GM12878 (cell line): ENCODE measurements at regions not wholly inside any gene's neighbourhood (a gene's known extent, or its start where the extent isn't known, plus 50 kb on each side); places are given as distances from the start of the nearest gene placed in this dataset.

Source experiments
- ATAC-seq: fragments of 200-7000 bp; cut with Tn5 transposase; 3 replicates; pipeline ENCODE4 v1.9.1; 2020; ENCODE audit warnings: mild to moderate bottlenecking, moderate library complexity
- BruUV-seq: library from RNA; stranded (reverse); fragments of 400-500 nt; replicated peaks from 2 replicates; lab custom pipeline; 2021; lab: Mats Ljungman, UMichigan
- CTCF ChIA-PET: fragments of 300-600 bp; sonication (Branson Sonifier 250); formaldehyde crosslinking; extraction: SDS; loops from one replicate; lab custom pipeline; 2021; ENCODE audit warnings: inconsistent platforms; lab: Yijun Ruan, JAX
- POLR2A ChIA-PET: fragments of 350-600 bp; formaldehyde crosslinking; extraction: SDS; loops from one replicate; lab custom pipeline; 2021; ENCODE audit warnings: inconsistent platforms; lab: Charles Lee
- RAD21 ChIA-PET: fragments of 300-600 bp; sonication (Branson Sonifier 250); formaldehyde crosslinking; loops from one replicate; lab custom pipeline; 2023; ENCODE audit warnings: antibody characterized with exemption; ENCODE audit not compliant: unreplicated experiment; lab: Charles Lee
- SMC1A ChIA-PET: fragments of 300-600 bp; sonication (Branson Sonifier 250); formaldehyde crosslinking; loops from one replicate; lab custom pipeline; 2023; ENCODE audit not compliant: unreplicated experiment, uncharacterized antibody; lab: Charles Lee
- DNase-seq: peaks from one replicate; pipeline ENCODE4 v3.0.0-alpha.2; 2011; ENCODE audit warnings: low read depth, low spot score
- FAIRE-seq: peaks from 3 replicates; lab custom pipeline; 2011; peaks lifted over from hg19 to GRCh38; lab: Jason Lieb, UNC
- H2AFZ ChIP-seq: 2 replicates; pipeline ENCODE4 v1.6.0; 2011; ENCODE audit warnings: low read depth, low read length, control low read depth; ENCODE audit not compliant: control insufficient read depth
- H3K27ac ChIP-seq: 2 replicates; pipeline ENCODE4 v1.5.1; 2011; ENCODE audit warnings: control low read depth; ENCODE audit not compliant: control insufficient read depth, insufficient read depth
- H3K27me3 ChIP-seq, 2 experiments: replicated peaks in 1 of 2; 2 replicates each; pipeline versions ENCODE4 v1.6.0 to v1.6.1; 2011; ENCODE audit warnings: low read length in 1 of 2; ENCODE audit not compliant: control insufficient read depth in 2 of 2, insufficient read depth in 2 of 2
- H3K36me3 ChIP-seq, 2 experiments: 2 replicates each; pipeline ENCODE4 v1.5.1; 2011; ENCODE audit warnings: low read length in 1 of 2; ENCODE audit not compliant: control insufficient read depth in 2 of 2, insufficient read depth in 2 of 2
- H3K4me1 ChIP-seq: 2 replicates; pipeline ENCODE4 v1.6.1; 2011; ENCODE audit warnings: mild to moderate bottlenecking, low read length, moderate library complexity, mixed read lengths; ENCODE audit not compliant: control insufficient read depth, insufficient read depth
- H3K4me2 ChIP-seq: 2 replicates; pipeline ENCODE4 v1.6.0; 2011; ENCODE audit warnings: control low read depth; ENCODE audit not compliant: control insufficient read depth, insufficient read depth
- H3K4me3 ChIP-seq: fragments of 200-600 bp; sonication (generic); 2 replicates; pipeline ENCODE4 v1.5.1; 2016
- H3K79me2 ChIP-seq: 2 replicates; pipeline ENCODE4 v1.6.0; 2011; ENCODE audit warnings: low read length; ENCODE audit not compliant: control insufficient read depth, insufficient read depth
- H3K9ac ChIP-seq: 2 replicates; pipeline ENCODE4 v1.8.0; 2011; ENCODE audit warnings: low read length, control low read depth, mixed read lengths; ENCODE audit not compliant: control insufficient read depth, insufficient read depth
- H3K9me3 ChIP-seq: replicated peaks from 3 replicates; pipeline ENCODE4 v1.5.1; 2011; ENCODE audit warnings: mild to moderate bottlenecking, low read length; ENCODE audit not compliant: control insufficient read depth, insufficient read depth
- H4K20me1 ChIP-seq: 2 replicates; pipeline ENCODE4 v1.6.0; 2011; ENCODE audit not compliant: control insufficient read depth, insufficient read depth
- ASH2L ChIP-seq: fragments of 300-600, 200-600 bp; sonication (generic); IDR thresholded peaks from 2 replicates; pipeline ENCODE4 v1.6.1; 2017; ENCODE audit warnings: low read depth, mild to moderate bottlenecking, borderline replicate concordance
- ATF2 ChIP-seq: IDR thresholded peaks from 2 replicates; pipeline ENCODE4 v1.6.1; 2012; ENCODE audit warnings: low read length, inconsistent platforms
- BCL11A ChIP-seq: IDR thresholded peaks from 2 replicates; pipeline ENCODE4 v1.6.1; 2011; ENCODE audit warnings: low read depth, low read length
- EGR1 ChIP-seq, 2 experiments: IDR thresholded peaks; 1 replicate in 1 of 2; 2 replicates in 1 of 2; pipeline ENCODE4 v1.6.1; 2011 to 2012; ENCODE audit warnings: low read depth in 2 of 2, low read length in 2 of 2, borderline replicate concordance in 1 of 2, mild to moderate bottlenecking in 1 of 2, moderate library complexity in 1 of 2
- EZH2 ChIP-seq: IDR thresholded peaks from 2 replicates; pipeline ENCODE4 v1.6.1; 2012; ENCODE audit warnings: low read depth, mild to moderate bottlenecking, control low read depth, inconsistent platforms, low read length, borderline replicate concordance; ENCODE audit not compliant: control insufficient read depth
- HCFC1 ChIP-seq: fragments of 150-350 bp; IDR thresholded peaks from 2 replicates; pipeline ENCODE4 v1.6.1; 2014; ENCODE audit warnings: low read length
- PAX8 ChIP-seq: fragments of 450-650 bp; IDR thresholded peaks from 2 replicates; pipeline ENCODE4 v1.6.1; 2017; ENCODE audit warnings: mild to moderate bottlenecking, moderate library complexity
- PML ChIP-seq: IDR thresholded peaks from 2 replicates; pipeline ENCODE4 v1.6.1; 2012; ENCODE audit warnings: low read length, inconsistent platforms
- SREBF1 ChIP-seq: IDR thresholded peaks from 2 replicates; pipeline ENCODE4 v1.6.1; 2012; ENCODE audit warnings: mild to moderate bottlenecking, low read length
- SREBF2 ChIP-seq: IDR thresholded peaks from 2 replicates; pipeline ENCODE4 v1.6.1; 2012; ENCODE audit warnings: mild to moderate bottlenecking, low read length
- USF1 ChIP-seq: IDR thresholded peaks from 2 replicates; pipeline ENCODE4 v1.6.1; 2011; ENCODE audit warnings: borderline replicate concordance, low read depth, mild to moderate bottlenecking, moderate library complexity, mixed read lengths, low read length; ENCODE audit not compliant: insufficient read depth; ENCODE audit errors: extremely low read length
- USF2 ChIP-seq: IDR thresholded peaks from 2 replicates; pipeline ENCODE4 v1.6.1; 2011; ENCODE audit warnings: low read depth, low read length, improper control_type of control experiment, borderline replicate concordance
- WRNIP1 ChIP-seq: IDR thresholded peaks from 2 replicates; pipeline ENCODE4 v1.6.1; 2011; ENCODE audit warnings: low read depth, low read length, improper control_type of control experiment, borderline replicate concordance
- ZBTB11 ChIP-seq: fragments of 450-650 bp; formaldehyde crosslinking; IDR thresholded peaks from 2 replicates; pipeline ENCODE4 v1.5.0; 2022; ENCODE audit warnings: mild to moderate bottlenecking, missing genetic modification characterization
- ZNF24 ChIP-seq: fragments of 450-650 bp; IDR thresholded peaks from 2 replicates; pipeline ENCODE4 v1.6.1; 2017; ENCODE audit warnings: antibody characterized with exemption, mild to moderate bottlenecking
- WGBS: methylation state at CpG from one replicate; pipeline ENCODE4 v1.1.6; 2016; ENCODE audit warnings: low lambda C conversion rate; ENCODE audit not compliant: insufficient replicate concordance, insufficient coverage; ENCODE audit errors: missing lambda C conversion rate; 5-methylcytosine and 5-hydroxymethylcytosine counted together
- in situ Hi-C: fragments of 300-500 bp; cut with MboI; formaldehyde crosslinking; loops from 9 replicates; pipeline ENCODE4 v1.14.3; 2018; ENCODE audit warnings: mixed read lengths
- intact Hi-C: fragments of 100-400 bp; cut with micrococcal nuclease; formaldehyde crosslinking; loops from one replicate; pipeline ENCODE4 v1.14.2; 2022; ENCODE audit not compliant: unreplicated experiment

- no peak for DNase-seq
- H3K4me1 ChIP-seq, result no peaks in the 10 kb centered on the region
- no peaks in the 10 kb centered on the region for H3K79me2 ChIP-seq
- H3K9me3 ChIP-seq, result no peaks in the 10 kb centered on the region
- POLR2A ChIA-PET, result no interaction called here
- RAD21 ChIA-PET, result no interaction called here
- no TSS peak for BruUV-seq
- ATAC-seq, result no peak
- H3K9ac ChIP-seq, result no peak overlapping the region
- FAIRE-seq, result no peak
- no peak overlapping the region for H3K4me2 ChIP-seq
- no peaks in the 10 kb centered on the region for H3K27me3 ChIP-seq
- no peaks in the 10 kb centered on the region for H4K20me1 ChIP-seq
- WGBS, result 100% methylated on average over 1 of the region's 1 CpG
- no peak overlapping the region for H2AFZ ChIP-seq
- H3K27ac ChIP-seq, result no peak overlapping the region
- intact Hi-C loops, result no loop called here
- H3K4me3 ChIP-seq, result no peak overlapping the region
- H3K36me3 ChIP-seq, result no peaks in the 10 kb centered on the region
- SMC1A ChIA-PET, result no interaction called here
- TF ChIP-seq PML, result no peak
- no peak for TF ChIP-seq WRNIP1
- TF ChIP-seq EZH2, result no peak
- TF ChIP-seq SREBF1, result no peak
- TF ChIP-seq EGR1 (IDR thresholded peaks at IDR 0.05; ENCODE audit: borderline replicate concordance in 1 of 2, low read depth in 2 of 2, low read length in 2 of 2), result no peak
- no peak for TF ChIP-seq USF1
- no peak for TF ChIP-seq USF2
- no peak for TF ChIP-seq ATF2
- TF ChIP-seq ZNF24, result no peak
- no peak for TF ChIP-seq ASH2L
- no peak for TF ChIP-seq PAX8
- no peak for TF ChIP-seq HCFC1
- TF ChIP-seq BCL11A, result no peak
- no peak for TF ChIP-seq SREBF2
- TF ChIP-seq ZBTB11 (CRISPR knock-in tag), result no peak
- in situ Hi-C loops, result no loop called here
- CTCF ChIA-PET, result no interaction called here
Measured at GRCh38 chr12:30100741-30101140, 317.0 kb upstream of the TMTC1 start.
